ENCODE measurements at regions not wholly inside any gene's neighbourhood (a gene's known extent, or its start where the extent isn't known, plus 50 kb on each side); places are given as distances from the start of the nearest gene placed in this dataset.
"Not testable (repeated sequence)": the region's sequence is repeated elsewhere in the genome, so short reads cannot be mapped to it uniquely, and the experiment has no call there.

DNA sequence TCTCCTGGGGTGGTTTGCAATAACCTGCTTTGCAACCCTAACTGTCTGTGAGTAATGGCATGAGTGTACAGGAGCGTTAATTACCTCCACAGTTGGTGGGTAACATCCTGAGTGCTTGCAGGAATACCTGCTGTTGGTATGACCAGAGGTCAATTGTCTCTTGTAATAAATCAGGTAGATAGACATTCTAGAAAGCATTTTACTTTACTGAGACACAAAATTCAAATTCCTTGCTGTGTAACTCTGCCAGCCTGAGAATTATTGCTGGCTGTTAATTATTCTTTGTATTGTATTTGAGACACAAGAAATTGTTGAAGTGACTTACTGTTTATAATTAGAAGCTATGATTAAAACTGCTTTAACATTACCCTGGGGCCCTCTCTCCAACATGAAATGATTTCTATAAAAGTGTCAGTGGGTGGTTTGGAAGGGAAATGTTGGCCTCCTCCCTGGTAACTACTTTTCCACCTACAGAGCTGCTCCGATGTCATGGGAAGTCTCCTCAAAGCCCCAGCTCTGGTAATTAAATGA lies 150.8 kb upstream of the ADCY2 start:
- no peak for DNase-seq

DNA sequence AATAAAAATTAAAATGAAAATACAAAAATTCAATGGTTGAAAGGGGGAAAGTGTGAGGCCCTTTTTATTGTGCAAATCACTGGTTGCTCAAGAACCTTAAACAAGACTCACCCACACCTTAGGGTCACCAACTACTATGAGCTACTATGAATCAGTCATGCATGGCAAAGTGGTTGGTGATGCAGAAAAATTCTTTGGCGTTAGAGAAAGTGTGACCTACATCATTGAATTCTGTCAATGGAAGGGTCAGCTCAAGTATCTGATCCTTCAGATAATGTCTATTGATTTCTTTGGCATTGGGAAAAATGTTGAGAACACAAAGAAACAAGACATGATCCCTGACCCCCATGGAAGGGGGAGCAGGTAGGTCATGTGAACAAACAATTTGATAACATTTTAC lies 149.7 kb upstream of the ADCY2 start:
- no peak for DNase-seq

DNA sequence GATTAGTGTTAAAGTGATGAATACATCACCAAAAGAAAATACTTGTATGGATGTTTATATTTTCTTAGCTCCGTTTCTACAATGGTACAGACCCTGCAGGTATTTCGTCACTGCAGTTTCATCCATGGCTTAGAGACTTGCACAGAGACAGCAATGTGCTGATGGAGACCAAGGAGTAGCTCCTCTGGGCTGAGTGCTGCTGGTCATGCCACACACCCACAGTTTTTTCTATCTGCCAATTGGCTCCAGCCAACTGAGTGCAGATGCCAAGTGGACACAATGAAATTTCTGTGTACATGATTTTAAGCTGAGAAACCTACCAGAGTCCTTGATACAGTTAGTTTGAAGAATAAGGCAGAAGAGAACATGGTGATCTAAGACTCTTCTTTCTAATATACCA lies 145.9 kb upstream of the ADCY2 start:
- DNase-seq, result peak; percentile 22

DNA sequence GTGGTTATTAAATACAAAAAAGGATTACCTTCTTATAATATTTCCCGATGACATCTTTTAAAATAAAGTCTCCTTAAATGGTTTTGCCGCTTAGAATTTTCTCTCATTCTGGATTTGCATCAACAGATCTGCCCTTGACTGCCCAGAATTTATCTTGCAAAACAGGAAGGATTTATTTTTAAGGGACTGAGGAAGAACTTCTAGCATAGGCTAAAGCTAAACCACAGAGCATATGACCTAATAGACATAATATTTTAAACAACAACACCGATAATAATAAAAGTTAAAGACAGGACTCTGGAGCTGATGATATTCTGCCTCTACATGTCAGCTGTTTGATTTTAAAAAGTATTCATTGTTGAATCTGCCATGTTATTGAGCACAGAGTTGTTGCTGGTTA lies 145.3 kb upstream of the ADCY2 start:
- DNase-seq, result peak; percentile 38

DNA sequence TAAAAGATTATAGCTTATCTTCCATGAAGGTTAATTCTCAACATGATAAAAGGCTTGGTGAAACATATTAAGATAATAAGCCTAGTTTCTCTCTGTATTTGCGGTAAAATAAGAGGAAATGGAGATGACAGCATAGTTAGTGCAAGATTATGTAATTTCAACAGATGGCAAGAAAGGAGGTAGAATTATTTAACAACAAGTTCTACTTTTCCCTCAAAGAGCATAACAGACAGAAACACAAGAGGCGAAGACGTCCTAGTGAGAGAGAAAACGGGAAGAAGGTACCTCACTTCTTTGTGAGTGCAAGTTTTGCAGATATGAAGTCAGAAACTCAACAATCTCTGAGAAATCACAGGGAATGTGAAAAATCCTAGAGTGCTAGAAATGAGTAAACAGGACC lies 144.8 kb upstream of the ADCY2 start:
- no peak for DNase-seq

DNA sequence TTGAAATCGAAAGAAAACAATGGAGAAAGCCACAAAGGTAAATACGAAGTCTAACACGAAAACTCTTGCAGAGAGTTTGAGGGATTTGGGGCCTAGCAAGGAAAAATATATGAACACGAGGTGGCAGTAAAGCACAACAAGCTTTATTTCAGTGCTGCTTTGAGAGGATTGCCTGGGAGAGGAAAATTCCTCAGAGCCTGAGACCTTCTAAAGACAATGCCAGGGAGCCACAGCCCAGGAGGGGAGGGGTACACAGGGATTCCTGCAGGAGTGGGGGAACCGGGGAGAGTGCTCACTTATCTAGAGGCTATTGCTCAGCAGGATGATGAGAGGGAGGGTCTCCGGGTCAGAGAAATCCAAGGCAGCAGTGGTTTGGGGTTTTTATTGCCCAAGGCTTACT lies 134.9 kb upstream of the ADCY2 start:
- peak; percentile 84 for DNase-seq

DNA sequence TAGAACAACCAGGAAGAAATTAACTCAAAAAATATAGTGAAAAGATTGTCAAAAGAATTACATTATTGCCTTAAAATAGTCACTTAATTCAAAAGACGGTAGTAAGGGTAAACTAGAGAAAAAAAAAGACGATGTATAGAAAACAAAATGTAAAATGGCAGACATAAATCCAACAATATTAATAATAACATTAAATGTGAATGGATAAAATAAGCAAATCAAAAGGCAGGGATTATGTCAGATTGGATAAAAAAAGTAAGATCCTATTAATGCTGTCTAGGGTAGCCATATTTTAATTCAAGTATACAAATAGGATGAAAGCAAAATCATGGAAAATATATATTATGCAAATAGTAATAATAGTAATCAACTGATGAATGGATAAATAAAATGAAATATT lies 134.0 kb upstream of the ADCY2 start:
- no peak for DNase-seq

DNA sequence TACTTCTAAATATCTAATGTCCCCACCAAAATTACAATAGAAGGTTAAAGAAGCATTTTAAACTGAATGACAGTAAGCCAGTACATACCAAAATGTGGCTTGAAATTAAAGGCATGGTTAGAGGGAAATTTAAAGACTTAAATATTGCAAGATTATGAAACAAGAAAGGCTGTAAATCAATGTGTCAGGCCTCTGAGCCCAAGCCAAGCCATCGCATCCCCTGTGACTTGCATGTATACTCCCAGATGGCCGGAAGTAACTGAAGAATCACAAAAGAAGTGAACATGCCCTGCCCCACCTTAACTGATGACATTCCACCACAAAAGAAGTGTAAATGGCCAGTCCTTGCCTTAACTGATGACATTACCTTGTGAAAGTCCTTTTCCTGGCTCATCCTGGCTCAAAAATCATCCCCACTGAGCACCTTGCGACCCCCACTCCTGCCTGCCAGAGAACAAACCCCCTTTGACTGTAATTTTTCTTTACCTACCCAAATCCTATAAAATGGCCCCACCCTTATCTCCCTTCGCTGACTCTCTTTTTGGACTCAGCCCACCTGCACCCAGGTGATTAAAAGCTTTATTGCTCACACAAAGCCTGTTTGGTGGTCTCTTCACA lies 132.4 kb upstream of the ADCY2 start:
- not testable (repeated sequence) for DNase-seq

DNA sequence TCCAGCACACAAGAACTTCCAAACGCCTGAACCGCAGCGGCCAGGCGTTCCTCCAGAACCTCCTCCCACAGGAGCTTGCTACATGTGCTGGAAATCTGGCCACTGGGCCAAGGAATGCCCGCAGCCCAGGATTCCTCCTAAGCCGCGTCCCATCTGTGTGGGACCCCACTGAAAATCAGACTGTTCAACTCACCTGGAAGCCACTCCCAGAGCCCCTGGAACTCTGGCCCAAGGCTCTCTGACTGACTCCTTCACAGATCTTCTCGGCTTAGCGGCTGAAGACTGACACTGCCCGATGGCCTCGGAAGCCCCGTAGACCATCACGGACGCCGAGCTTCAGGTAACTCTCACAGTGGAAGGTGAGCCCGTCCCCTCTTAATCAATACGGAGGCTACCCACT lies 130.2 kb upstream of the ADCY2 start:
- DNase-seq, result not testable (repeated sequence)

DNA sequence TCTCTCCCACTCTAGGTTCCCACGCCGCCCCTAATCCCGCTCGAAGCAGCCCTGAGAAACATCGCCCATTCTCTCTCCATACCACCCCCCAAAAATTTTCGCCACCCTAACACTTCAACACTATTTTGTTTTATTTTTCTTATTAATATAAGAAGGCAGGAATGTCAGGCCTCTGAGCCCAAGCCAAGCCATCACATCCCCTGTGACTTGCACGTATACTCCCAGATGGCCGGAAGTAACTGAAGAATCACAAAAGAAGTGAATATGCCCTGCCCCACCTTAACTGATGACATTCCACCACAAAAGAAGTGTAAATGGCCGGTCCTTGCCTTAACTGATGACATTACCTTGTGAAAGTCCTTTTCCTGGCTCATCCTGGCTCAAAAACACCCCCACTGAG lies 127.2 kb upstream of the ADCY2 start:
- DNase-seq, result not testable (repeated sequence)

DNA sequence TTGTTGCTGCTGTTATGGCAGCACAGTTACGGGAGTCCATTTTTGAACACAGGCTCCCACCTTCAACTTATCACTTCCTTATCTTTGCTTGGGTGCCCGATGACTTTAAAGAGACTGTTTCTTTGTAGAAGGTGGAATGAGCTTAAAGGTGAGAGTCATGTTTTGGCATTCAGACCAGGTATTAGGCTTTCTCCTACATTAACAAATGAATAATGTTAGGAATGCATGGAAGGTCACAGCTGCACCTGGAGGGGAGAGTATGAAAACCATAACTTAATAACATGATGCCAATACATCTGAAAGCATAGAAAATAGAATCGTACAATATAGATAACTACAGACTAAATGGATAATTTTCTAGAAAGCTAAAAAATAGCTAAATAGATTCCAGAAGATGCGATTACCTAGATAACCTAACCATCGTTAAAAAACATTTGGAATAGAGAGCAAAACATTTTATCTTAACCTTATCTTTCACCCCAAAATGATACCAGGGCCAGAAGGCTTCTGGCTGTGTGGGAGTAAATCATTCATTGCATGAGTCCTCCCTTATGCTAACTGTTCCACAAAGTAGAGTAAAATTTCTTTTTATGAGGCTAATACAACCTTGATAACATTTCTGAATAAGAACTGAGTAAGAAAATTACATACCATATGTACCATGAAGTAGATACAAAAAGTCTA lies 126.2 kb upstream of the ADCY2 start:
- no peak for DNase-seq

DNA sequence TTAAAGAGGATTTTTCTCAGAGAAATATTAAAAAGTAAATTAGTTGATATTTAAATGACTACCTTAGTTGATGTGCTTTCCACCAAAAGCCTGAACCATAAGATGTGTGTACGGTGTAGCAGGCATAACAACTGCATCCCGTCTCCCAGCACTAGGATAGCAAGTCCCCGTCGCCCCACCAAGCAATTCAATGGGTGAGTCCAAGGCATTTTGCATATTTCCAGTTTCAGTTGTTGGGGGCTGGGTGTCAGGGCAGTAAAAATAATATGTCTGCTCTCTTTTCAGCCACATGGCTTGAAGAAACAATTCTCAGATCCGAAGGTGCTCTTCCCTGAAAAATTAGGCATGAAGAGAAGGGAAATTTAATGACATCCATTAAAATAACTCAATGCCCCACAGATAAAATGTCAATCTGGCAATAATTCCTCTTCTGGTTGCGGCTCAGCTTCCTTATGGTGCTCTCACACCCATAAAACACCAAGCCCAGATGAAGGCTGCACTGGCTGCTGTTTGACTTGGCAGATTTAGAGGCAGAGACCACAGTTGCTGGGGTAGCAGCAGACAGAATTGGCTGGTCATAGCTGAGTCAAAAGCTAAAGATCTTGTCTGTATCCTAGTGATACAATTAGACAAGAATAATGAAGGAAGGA lies 124.4 kb upstream of the ADCY2 start:
- DNase-seq, result no peak

DNA sequence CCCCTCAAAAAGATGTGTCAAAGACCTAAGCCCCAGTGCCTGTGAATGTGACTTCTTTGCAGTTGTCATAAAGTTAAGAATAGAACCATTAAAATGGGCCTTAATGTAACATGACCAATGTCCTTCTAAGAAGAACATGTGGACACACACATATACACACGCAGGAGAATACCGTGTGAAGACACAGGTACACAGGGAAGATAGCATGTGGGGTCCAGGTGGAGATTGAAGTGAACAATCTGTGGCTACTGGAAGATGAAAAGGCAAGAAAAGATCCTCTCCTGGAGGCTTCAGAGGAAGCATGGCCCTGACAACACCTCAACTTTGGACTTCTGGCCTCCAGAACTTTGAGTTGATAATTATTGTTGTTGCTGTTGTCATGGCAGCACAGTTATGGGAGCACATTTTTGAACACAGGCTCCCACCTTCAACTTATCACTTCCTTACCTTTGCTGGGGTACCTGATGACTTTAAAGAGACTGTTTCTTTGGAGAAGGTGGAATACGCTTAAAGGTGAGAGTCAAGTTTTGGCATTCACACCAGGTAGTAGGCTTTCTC lies 123.5 kb upstream of the ADCY2 start:
- no peak for DNase-seq

DNA sequence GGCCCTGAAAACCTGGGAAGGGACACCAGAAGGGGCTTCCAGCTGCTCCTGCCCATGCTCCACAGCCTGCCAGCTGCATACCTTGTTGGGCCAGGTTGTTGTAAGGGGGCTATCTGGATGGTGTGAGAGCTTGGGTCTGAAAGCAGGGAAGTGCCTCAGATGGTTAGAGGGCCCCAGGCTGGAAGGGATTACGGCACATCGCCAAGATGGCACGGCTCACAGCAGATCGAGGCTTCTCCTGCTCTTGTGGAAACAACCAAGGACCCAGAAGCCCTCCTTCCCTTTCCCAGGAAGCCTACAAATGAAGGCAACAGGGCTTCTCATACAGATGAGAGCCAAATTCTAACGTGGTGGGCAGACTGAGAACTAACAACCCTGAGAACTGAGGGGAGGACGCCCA lies 121.7 kb upstream of the ADCY2 start:
- no peak for DNase-seq

DNA sequence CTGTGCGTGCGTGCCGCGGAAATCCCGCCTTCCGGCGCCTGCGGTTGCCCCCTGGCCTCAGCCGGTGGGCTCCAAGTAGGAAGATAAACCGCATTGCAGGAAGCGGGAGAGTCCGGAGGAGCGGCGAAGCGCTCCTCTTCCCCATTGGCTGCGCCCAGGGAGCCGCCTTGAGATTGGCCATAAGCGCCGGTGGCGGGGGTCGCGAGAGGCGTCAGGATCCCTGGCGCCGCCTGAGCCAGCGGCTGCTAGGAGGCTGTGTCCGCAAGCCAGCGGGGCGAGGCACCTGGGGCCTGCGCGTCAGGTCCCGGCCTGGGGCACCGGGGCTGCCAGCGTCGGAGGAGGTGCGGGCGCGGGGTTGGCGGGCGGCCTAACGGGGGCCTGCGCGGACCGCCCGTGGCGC lies 106.3 kb upstream of the ADCY2 start:
- not testable (repeated sequence) for DNase-seq

DNA sequence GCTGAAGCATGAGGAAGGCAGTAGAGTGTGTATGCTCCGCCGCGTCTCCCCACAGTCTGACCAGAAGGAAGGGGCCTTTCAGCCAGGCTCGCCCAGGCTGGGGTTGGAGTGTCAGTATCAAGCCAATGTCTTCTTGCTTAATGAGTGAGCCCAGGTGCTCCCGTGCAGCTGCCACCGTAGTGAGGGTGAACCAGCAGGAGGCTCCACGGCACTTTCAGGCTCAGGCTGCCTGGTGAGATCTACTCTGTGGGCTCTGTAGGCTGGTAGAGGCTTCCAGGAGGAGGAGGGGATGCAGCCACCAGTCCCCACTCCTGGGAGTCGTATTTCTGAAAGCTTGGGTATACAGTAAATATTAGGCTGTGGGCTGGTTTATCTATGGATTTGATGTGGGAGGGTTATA lies 98.1 kb upstream of the ADCY2 start:
- not testable (repeated sequence) for DNase-seq

DNA sequence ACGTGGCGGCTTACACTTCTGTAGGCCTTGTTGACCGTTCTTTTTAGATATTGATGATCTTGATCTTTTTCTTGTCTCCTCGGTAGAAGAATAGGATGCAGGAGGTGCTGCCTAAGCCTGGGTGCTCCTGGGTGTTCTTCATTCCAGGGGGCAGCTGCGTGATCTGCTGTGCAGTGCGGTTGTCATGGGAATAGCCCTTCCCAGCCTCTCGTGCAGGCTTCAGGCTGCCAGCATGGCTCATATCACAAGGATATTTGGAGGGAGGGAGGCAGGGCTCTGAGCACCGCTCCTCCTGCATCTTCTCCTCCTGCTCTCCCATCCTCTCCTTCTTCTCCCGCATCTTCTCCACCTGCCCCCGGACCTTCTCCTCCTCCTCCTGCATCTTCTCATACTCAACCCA lies 96.2 kb upstream of the ADCY2 start:
- not testable (repeated sequence) for DNase-seq

DNA sequence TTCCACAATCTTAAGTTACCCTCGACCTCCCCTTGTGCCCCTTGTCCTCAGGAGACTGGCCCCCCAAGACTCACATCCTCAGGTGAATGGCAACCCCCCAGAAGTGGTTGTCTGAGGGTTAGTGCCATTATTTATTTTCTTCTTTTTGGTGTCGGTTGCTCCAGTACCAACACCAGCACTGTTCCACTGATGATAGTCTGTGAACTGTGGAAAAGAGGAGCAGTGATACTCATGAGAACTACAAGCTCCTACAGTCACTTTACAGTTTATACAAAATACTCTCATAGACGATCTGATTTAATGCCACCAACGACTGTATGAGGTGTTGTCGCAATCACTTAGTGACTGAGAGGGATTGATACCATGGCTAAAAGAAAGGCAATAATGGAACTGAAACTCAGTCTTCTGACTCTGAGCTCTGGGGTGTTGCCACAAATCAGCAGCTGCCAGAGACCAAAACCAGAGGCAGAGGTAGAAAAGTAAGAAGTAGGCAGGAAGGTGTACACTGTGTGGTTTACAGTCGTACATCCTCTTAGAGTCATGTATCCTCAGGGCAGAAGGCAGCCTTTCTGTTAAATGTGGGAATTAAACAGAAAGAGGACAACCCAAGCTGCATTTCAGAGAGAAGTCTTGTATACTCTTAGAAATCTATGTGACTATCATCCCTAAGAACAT lies 90.8 kb upstream of the ADCY2 start:
- not testable (repeated sequence) for DNase-seq

DNA sequence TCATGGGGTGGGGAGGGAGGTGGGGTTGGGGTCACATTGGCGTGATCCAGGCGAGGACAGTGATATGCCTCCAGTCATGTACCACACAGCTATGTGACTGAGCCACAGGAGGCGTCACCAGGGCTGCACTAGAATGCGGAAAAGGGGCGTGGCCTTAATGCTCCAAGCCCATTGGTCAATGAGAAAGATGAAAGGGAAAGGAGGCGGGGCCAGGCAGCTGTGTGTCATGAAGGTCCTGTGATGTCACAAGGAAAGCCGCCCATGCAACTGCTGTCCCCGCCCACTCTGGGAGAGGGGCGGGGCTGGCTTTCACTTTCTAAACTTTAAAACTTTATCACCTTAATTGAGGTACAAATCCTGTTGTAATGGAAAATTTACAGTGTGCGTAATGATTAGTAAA lies 89.4 kb upstream of the ADCY2 start:
- peak; percentile 3 for DNase-seq

DNA sequence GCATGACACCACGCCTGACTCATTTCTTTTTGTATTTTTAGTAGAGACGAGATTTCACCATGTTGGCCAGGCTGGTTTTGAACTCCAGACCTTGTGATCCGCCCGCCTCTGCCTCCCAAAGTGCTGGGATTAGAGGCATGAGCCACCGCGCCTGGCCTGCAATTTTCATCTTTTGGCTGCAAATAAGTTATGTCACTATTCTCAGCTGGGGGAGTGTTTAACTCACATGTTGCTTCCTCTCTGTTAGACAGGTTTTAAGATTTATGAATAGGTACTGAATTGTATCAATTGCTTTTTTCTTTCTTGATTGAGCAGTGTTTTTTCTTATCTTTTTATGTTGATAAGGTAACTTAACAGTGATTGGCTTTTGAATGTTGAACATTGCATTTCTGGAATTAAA lies 88.2 kb upstream of the ADCY2 start:
- DNase-seq, result not testable (repeated sequence)

DNA sequence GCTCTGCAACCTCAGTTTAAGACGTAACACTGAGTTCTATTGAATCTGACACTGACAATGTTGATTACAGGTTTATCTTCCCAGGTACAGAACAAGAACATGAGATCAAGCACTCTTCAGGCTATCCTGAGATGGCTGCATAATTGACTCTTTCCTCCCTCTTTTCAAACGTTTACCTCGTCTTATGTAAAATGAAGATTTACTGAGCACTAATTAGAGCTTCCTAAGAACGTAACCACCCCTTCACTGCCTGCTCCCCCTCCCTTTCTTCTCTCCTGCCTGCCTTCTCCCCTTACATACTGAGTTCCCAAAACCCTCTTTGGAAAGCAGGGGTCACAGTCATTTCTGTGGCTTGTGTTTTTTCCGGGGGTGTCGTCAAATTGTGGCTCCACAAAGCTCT lies 86.2 kb upstream of the ADCY2 start:
- not testable (repeated sequence) for DNase-seq

DNA sequence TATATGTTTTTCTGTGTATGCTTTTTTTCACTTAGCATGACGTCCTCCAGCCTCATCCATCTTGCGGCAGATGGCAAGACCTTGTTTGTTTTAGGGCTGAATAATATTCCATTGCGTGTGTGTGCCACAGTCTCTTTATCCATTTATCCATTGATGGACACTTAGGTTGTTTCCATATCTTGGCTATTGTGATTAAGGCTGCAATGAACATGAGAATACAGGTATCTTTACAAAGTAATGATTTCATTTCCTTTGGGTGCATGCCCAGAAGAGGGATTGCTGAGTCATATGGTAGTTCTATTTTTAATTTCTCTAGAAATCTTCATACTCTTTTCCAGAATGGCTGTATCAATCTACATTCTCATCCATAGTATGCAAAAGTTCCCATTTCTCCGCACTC lies 85.3 kb upstream of the ADCY2 start:
- DNase-seq, result not testable (repeated sequence)

DNA sequence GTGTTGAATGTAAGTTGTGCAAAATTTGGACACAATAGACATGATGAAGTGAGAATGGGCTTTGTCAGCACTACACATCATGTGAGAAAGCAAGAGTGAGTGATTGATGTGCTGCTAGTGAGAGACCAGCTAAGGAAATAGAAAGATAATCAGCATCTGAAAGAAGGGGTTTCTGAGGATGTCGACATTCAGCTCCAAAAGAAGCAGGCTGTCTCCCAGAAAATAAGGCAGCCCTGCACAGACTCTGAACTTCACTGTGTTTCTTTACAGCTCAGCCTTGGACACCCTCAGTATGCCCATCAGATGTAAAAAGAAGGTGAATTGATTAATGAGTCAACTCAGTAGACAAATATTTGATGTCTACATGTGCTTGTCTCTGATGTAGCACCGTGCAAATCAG lies 80.8 kb upstream of the ADCY2 start:
- DNase-seq, result no peak
